ENCODE measurements at regions not wholly inside any gene's neighbourhood (a gene's known extent, or its start where the extent isn't known, plus 50 kb on each side); places are given as distances from the start of the nearest gene placed in this dataset.

GRCh38 chr4:14115106-14115505 is 487.6 kb upstream of the BOD1L1 start:
- TF ChIP-seq, protein P1, sequence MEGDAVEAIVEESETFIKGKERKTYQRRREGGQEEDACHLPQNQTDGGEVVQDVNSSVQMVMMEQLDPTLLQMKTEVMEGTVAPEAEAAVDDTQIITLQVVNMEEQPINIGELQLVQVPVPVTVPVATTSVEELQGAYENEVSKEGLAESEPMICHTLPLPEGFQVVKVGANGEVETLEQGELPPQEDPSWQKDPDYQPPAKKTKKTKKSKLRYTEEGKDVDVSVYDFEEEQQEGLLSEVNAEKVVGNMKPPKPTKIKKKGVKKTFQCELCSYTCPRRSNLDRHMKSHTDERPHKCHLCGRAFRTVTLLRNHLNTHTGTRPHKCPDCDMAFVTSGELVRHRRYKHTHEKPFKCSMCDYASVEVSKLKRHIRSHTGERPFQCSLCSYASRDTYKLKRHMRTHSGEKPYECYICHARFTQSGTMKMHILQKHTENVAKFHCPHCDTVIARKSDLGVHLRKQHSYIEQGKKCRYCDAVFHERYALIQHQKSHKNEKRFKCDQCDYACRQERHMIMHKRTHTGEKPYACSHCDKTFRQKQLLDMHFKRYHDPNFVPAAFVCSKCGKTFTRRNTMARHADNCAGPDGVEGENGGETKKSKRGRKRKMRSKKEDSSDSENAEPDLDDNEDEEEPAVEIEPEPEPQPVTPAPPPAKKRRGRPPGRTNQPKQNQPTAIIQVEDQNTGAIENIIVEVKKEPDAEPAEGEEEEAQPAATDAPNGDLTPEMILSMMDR (IDR thresholded peaks at IDR 0.05 in 8 of 11, conservative IDR thresholded peaks at IDR 0.05 in 3 of 11): no peak
- TF ChIP-seq POLR2A (IDR thresholded peaks at IDR 0.05): no peak
- no peak for TF ChIP-seq POLR2AphosphoS5 (IDR thresholded peaks at IDR 0.05)

Data from spleen (tissue), 7 donors.